ENCODE measurements at regions not wholly inside any gene's neighbourhood (a gene's known extent, or its start where the extent isn't known, plus 50 kb on each side); places are given as distances from the start of the nearest gene placed in this dataset.
"Not testable (repeated sequence)": the region's sequence is repeated elsewhere in the genome, so short reads cannot be mapped to it uniquely, and the experiment has no call there.

GRCh38 chr5:1955586-1955985, 72.9 kb upstream of the IRX4 start:
- peaks cover 9% of the 10 kb centered on the region for H3K27me3 Mint-ChIP-seq (ENCODE audit: insufficient read depth, low read depth)
- H3K27ac Mint-ChIP-seq: no peak overlapping the region
- Histone ChIP-seq H3K4me3 (no peak overlapping the region), H3F3A (ENCODE audit: low read depth) (peaks cover 11% of the 10 kb centered on the region), H2AFZ (replicated peaks) (no peak overlapping the region), H3K9me3 (ENCODE audit: low read depth) (no peaks in the 10 kb centered on the region), H3K27me3 (peaks cover 11% of the 10 kb centered on the region), H4K20me1 (ENCODE audit: low read depth) (no peaks in the 10 kb centered on the region), H3K9ac (no peak overlapping the region), H3K4me1 (peaks cover 9% of the 10 kb centered on the region), H3K79me2 (ENCODE audit: low read depth) (no peaks in the 10 kb centered on the region), H3K27ac (no peak overlapping the region), H3K36me3 (no peaks in the 10 kb centered on the region), H3K4me2 (no peak overlapping the region)
- no peak for DNase-seq (ENCODE audit: low spot score)
- peaks cover 2% of the 10 kb centered on the region for H3K9me3 Mint-ChIP-seq
- no peaks in the 10 kb centered on the region for H3K36me3 Mint-ChIP-seq
- no peak for TF ChIP-seq EZH2phosphoT487 (IDR thresholded peaks at IDR 0.05)
- TF ChIP-seq, protein P1, sequence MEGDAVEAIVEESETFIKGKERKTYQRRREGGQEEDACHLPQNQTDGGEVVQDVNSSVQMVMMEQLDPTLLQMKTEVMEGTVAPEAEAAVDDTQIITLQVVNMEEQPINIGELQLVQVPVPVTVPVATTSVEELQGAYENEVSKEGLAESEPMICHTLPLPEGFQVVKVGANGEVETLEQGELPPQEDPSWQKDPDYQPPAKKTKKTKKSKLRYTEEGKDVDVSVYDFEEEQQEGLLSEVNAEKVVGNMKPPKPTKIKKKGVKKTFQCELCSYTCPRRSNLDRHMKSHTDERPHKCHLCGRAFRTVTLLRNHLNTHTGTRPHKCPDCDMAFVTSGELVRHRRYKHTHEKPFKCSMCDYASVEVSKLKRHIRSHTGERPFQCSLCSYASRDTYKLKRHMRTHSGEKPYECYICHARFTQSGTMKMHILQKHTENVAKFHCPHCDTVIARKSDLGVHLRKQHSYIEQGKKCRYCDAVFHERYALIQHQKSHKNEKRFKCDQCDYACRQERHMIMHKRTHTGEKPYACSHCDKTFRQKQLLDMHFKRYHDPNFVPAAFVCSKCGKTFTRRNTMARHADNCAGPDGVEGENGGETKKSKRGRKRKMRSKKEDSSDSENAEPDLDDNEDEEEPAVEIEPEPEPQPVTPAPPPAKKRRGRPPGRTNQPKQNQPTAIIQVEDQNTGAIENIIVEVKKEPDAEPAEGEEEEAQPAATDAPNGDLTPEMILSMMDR (IDR thresholded peaks at IDR 0.05): no peak
- no peak overlapping the region for H3K4me3 Mint-ChIP-seq
- H3K4me1 Mint-ChIP-seq: peaks cover 13% of the 10 kb centered on the region

DNA sequence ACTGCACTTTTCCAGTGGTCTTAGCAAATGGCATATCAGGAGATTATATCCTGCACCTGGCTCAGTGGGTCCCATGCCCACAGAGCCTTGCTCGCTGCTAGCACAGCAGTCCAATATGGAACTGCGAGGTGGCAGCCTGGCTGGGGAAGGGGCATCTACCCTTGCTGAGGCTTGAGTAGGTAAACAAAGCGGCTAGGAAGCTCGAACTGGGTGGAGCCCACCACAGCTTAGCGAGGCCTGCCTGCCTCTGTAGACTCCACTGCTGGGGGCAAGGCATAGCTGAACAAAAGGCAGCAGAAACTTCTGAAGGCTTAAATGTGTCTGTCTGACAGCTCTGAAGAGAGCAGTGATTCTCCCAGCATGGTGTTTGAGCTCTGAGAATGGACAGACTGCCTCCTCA, 71.0 kb upstream of the IRX4 start:
- H3K4me3 Mint-ChIP-seq; H3K9me3 Mint-ChIP-seq; H3K36me3 Mint-ChIP-seq; H3K27ac Mint-ChIP-seq; H3K9me3 ChIP-seq (ENCODE audit: low read depth); DNase-seq (ENCODE audit: low spot score); H3K4me3 ChIP-seq; H4K20me1 ChIP-seq (ENCODE audit: low read depth); H2AFZ ChIP-seq (replicated peaks); H3K79me2 ChIP-seq (ENCODE audit: low read depth); H3K4me1 ChIP-seq; H3K9ac ChIP-seq; H3K36me3 ChIP-seq; H3K27ac ChIP-seq; H3K4me2 ChIP-seq: not testable (repeated sequence)
- Mint-ChIP-seq H3K27me3 (ENCODE audit: insufficient read depth, low read depth) (peaks cover 11% of the 10 kb centered on the region), H3K4me1 (peaks cover 13% of the 10 kb centered on the region)
- Histone ChIP-seq H3K27me3 (peaks cover 11% of the 10 kb centered on the region), H3F3A (ENCODE audit: low read depth) (peaks cover 11% of the 10 kb centered on the region)

GRCh38 chr5:1952444-1953099, 69.8 kb upstream of the IRX4 start:
- no peaks in the 10 kb centered on the region for H3K79me2 ChIP-seq (ENCODE audit: low read depth)
- H3K27ac Mint-ChIP-seq: no peak overlapping the region
- H3K27me3 ChIP-seq: peaks cover 15% of the 10 kb centered on the region
- no peaks in the 10 kb centered on the region for H3K9me3 ChIP-seq (ENCODE audit: low read depth)
- peaks cover 11% of the 10 kb centered on the region for H3F3A ChIP-seq (ENCODE audit: low read depth)
- peaks cover 9% of the 10 kb centered on the region for H3K4me1 ChIP-seq
- no peaks in the 10 kb centered on the region for H3K36me3 ChIP-seq
- H3K36me3 Mint-ChIP-seq: no peaks in the 10 kb centered on the region
- peak overlapping the region; percentile 96 for H2AFZ ChIP-seq (replicated peaks)
- no peak for TF ChIP-seq EZH2phosphoT487 (IDR thresholded peaks at IDR 0.05)
- TF ChIP-seq EZH2 (IDR thresholded peaks at IDR 0.05): no peak
- TF ChIP-seq, protein P1 (IDR thresholded peaks at IDR 0.05): peak; percentile 41
- H3K9me3 Mint-ChIP-seq: peaks cover 2% of the 10 kb centered on the region
- DNase-seq (ENCODE audit: low spot score): peak; percentile 65
- H3K4me3 ChIP-seq: peak overlapping the region; percentile 12
- H3K4me1 Mint-ChIP-seq: peaks cover 13% of the 10 kb centered on the region
- peaks cover 11% of the 10 kb centered on the region for H3K27me3 Mint-ChIP-seq (ENCODE audit: insufficient read depth, low read depth)
- no peak overlapping the region for H3K27ac ChIP-seq
- H3K4me2 ChIP-seq: peak overlapping the region; percentile 71
- no peak overlapping the region for H3K4me3 Mint-ChIP-seq
- no peaks in the 10 kb centered on the region for H4K20me1 ChIP-seq (ENCODE audit: low read depth)
- H3K9ac ChIP-seq: no peak overlapping the region

GRCh38 chr5:1952021-1952420, 69.3 kb upstream of the IRX4 start:
- Mint-ChIP-seq H3K4me1 (peaks cover 13% of the 10 kb centered on the region), H3K9me3 (peaks cover 2% of the 10 kb centered on the region), H3K27ac (no peak overlapping the region), H3K4me3 (no peak overlapping the region), H3K36me3 (no peaks in the 10 kb centered on the region), H3K27me3 (ENCODE audit: insufficient read depth, low read depth) (peaks cover 11% of the 10 kb centered on the region)
- Histone ChIP-seq H3F3A (ENCODE audit: low read depth) (peaks cover 11% of the 10 kb centered on the region), H3K9me3 (ENCODE audit: low read depth) (no peaks in the 10 kb centered on the region), H4K20me1 (ENCODE audit: low read depth) (no peaks in the 10 kb centered on the region), H3K4me1 (peaks cover 9% of the 10 kb centered on the region), H3K4me2 (peak overlapping the region; percentile 71), H3K36me3 (no peaks in the 10 kb centered on the region), H3K9ac (no peak overlapping the region), H3K4me3 (no peak overlapping the region), H3K27ac (no peak overlapping the region), H3K79me2 (ENCODE audit: low read depth) (no peaks in the 10 kb centered on the region), H2AFZ (replicated peaks) (peak overlapping the region; percentile 96), H3K27me3 (peaks cover 15% of the 10 kb centered on the region)
- TF ChIP-seq, protein P1 (IDR thresholded peaks at IDR 0.05): no peak
- TF ChIP-seq EZH2phosphoT487 (IDR thresholded peaks at IDR 0.05) (no peak), EZH2 (IDR thresholded peaks at IDR 0.05) (no peak)
- DNase-seq (ENCODE audit: low spot score): no peak

Data from neural progenitor cell (in vitro differentiated cells).